Osteocyte (in vitro differentiated cells): ENCODE measurements at regions not wholly inside any gene's neighbourhood (a gene's known extent, or its start where the extent isn't known, plus 50 kb on each side); places are given as distances from the start of the nearest gene placed in this dataset.
"Not testable (repeated sequence)": the region's sequence is repeated elsewhere in the genome, so short reads cannot be mapped to it uniquely, and the experiment has no call there.

ENCODE experiments used
- DNase-seq: peaks from one replicate; pipeline ENCODE4 v3.0.0; 2021; ENCODE audit warnings: mixed read lengths; ENCODE audit not compliant: unreplicated experiment; ENCODE audit errors: extremely low spot score
- H3K27ac Mint-ChIP-seq: one replicate; pipeline ENCODE4 v1.8.0; 2021; ENCODE audit warnings: mild to moderate bottlenecking, mixed read lengths; ENCODE audit not compliant: unreplicated experiment
- H3K27me3 Mint-ChIP-seq: one replicate; pipeline ENCODE4 v1.8.0; 2021; ENCODE audit warnings: mixed read lengths; ENCODE audit not compliant: unreplicated experiment
- H3K36me3 Mint-ChIP-seq: one replicate; pipeline ENCODE4 v1.8.0; 2021; ENCODE audit warnings: mixed read lengths; ENCODE audit not compliant: unreplicated experiment
- H3K4me1 Mint-ChIP-seq: one replicate; pipeline ENCODE4 v1.8.0; 2021; ENCODE audit warnings: mixed read lengths; ENCODE audit not compliant: unreplicated experiment
- H3K4me3 Mint-ChIP-seq: one replicate; pipeline ENCODE4 v1.8.0; 2021; ENCODE audit warnings: mild to moderate bottlenecking, moderate library complexity, mixed read lengths; ENCODE audit not compliant: unreplicated experiment
- H3K9me3 Mint-ChIP-seq: one replicate; pipeline ENCODE4 v1.8.0; 2021; ENCODE audit warnings: mixed read lengths; ENCODE audit not compliant: unreplicated experiment
- CTCF ChIP-seq: fragments of 200-600 bp; sonication (generic); IDR thresholded peaks from 2 replicates; pipeline ENCODE4 v1.5.0; 2021; ENCODE audit warnings: antibody characterized with exemption, mild to moderate bottlenecking, moderate library complexity

GRCh38 chr17:71872843-71873485 is 247.9 kb upstream of the SOX9 start:
- Mint-ChIP-seq H3K27me3 (peaks cover 5% of the 10 kb centered on the region), H3K36me3 (no peaks in the 10 kb centered on the region), H3K9me3 (no peaks in the 10 kb centered on the region), H3K4me1 (no peaks in the 10 kb centered on the region), H3K27ac (no peak overlapping the region), H3K4me3 (no peak overlapping the region)
- DNase-seq, result no peak
- no peak for TF ChIP-seq CTCF

GRCh38 chr17:71874773-71875172 is 246.0 kb upstream of the SOX9 start:
- H3K4me3 Mint-ChIP-seq, H3K27ac Mint-ChIP-seq, H3K4me1 Mint-ChIP-seq, DNase-seq, H3K27me3 Mint-ChIP-seq, H3K9me3 Mint-ChIP-seq, H3K36me3 Mint-ChIP-seq: not testable (repeated sequence)

- no peak for TF ChIP-seq CTCF
- Mint-ChIP-seq H3K4me1 (no peaks in the 10 kb centered on the region), H3K36me3 (no peaks in the 10 kb centered on the region), H3K27ac (no peak overlapping the region), H3K9me3 (no peaks in the 10 kb centered on the region), H3K4me3 (no peak overlapping the region), H3K27me3 (peaks cover 15% of the 10 kb centered on the region)
- no peak for DNase-seq
Observed at GRCh38 chr17:71878271-71878670, 242.5 kb upstream of the SOX9 start.

- TF ChIP-seq CTCF, result no peak
- no peaks in the 10 kb centered on the region for H3K9me3 Mint-ChIP-seq
- no peak overlapping the region for H3K4me3 Mint-ChIP-seq
- no peaks in the 10 kb centered on the region for H3K36me3 Mint-ChIP-seq
- H3K4me1 Mint-ChIP-seq, result no peaks in the 10 kb centered on the region
- DNase-seq, result no peak
- H3K27me3 Mint-ChIP-seq, result peaks cover 15% of the 10 kb centered on the region
- H3K27ac Mint-ChIP-seq, result no peak overlapping the region
Observed at GRCh38 chr17:71878998-71879397, 241.8 kb upstream of the SOX9 start.

- no peaks in the 10 kb centered on the region for H3K36me3 Mint-ChIP-seq
- no peak overlapping the region for H3K27ac Mint-ChIP-seq
- no peak for TF ChIP-seq CTCF
- H3K27me3 Mint-ChIP-seq, result peaks cover 27% of the 10 kb centered on the region
- no peaks in the 10 kb centered on the region for H3K9me3 Mint-ChIP-seq
- no peak for DNase-seq
- no peaks in the 10 kb centered on the region for H3K4me1 Mint-ChIP-seq
- H3K4me3 Mint-ChIP-seq, result no peak overlapping the region
Observed at GRCh38 chr17:71881041-71881440, 239.8 kb upstream of the SOX9 start.

- Mint-ChIP-seq H3K27me3 (peaks cover 27% of the 10 kb centered on the region), H3K4me3 (no peak overlapping the region), H3K36me3 (no peaks in the 10 kb centered on the region), H3K27ac (no peak overlapping the region), H3K4me1 (no peaks in the 10 kb centered on the region), H3K9me3 (no peaks in the 10 kb centered on the region)
- DNase-seq, result no peak
- no peak for TF ChIP-seq CTCF
Observed at GRCh38 chr17:71881581-71881980, 239.2 kb upstream of the SOX9 start.
